ENCODE measurements at regions not wholly inside any gene's neighbourhood (a gene's known extent, or its start where the extent isn't known, plus 50 kb on each side); places are given as distances from the start of the nearest gene placed in this dataset.
"Not testable (repeated sequence)": the region's sequence is repeated elsewhere in the genome, so short reads cannot be mapped to it uniquely, and the experiment has no call there.

DNA sequence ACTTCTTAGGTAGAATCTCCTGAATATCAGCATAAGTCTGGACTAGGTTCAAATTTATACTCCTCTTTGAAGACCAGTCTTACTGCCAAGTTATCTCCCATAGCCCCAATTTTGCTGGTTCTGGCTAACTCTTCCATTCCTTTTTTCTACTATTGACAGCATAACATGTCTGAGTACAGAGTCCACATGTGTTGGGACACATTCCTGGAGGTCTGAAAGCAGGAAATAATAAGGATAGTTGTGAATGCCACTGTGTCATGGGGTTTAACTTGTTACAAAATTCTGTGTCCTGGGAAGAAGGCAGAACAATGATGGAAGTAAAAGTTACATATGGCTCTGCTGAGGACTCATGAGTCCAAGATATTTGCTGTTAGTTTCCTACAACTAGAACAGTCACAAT lies 57.4 kb upstream of the ZBTB20 start:
- DNase-seq = no peak

DNA sequence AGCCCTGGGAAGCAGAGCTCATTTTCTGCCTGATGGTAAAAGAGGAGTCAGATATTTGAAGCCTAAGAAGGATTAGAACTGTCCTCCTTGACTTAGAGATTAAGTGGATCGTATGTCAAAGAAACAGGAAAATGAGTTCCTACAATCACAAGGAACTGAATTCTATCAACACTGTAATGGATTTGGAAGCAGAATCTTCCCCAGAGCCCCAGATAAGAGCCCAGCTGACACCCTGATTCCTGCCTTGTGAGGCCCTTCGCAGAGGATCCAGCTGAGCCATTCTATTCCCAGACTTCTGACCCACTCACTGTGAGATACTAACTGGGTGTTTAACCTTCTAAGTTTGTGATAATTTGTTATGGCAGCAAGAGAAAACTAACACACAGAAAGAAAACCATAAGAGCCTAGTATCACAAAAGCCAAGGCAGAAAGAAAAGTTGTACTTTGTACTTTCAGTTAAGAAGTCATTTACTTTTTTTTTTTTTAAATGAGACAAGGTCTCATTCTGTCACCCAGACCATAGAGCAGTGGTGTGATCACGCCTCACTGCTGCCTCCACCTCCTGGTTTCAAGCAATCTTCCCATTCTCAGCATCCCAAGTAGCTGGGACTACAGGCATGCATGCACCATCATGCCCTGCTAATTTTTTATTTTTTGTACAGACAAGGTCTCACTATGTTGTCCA lies 61.1 kb upstream of the ZBTB20 start:
- no peak for DNase-seq

DNA sequence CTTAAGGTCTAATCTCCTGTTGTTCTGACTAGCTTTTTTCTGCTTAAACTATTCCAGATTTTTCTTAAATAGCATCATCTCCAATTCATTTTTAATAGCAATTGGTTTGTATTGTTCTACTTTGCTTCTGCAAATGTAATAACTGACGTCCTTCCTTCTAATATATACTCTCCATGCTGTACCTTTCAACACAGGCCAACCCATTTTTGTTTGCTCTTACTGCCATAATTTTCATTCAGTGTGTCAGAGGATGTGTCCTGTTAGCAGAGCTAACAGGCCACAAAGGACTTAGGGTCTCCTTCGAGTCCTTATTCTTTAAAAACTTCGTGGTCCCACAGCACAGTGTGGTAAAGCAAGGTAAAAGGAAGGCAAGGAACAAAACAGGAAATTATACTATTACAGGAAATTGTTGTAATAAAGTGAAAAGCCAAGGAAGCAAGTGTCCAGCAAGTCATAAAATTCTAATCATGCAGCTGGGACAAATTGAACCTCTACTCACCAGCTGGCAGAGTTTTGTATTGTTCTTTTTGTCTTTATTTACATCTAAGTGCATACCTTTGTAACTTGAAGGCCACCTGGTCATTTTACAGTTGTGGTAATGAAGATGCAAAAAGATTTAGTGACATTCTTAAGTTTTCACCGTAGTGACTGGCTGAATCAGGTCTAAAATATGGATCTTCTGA lies 64.9 kb upstream of the ZBTB20 start:
- no peak for DNase-seq

DNA sequence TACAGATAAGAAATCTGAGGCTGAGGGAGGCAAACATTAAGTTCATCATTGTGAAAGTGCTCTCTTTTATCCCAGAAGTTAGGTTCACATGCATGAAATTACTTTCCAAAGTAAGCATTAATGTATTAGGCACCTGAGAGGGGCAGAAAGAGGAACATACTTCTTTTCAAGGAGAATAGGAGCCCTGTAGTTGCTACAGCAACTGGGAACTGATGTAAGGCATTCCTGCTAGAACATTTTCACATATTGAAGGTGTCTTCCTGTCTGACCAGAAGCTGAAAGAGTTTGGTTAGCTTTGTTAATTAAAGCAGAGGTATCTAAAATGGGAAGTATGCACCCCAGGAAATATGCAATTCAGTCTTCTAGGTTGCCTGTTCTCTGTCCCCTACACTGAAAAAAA lies 65.5 kb upstream of the ZBTB20 start:
- no peak for DNase-seq

DNA sequence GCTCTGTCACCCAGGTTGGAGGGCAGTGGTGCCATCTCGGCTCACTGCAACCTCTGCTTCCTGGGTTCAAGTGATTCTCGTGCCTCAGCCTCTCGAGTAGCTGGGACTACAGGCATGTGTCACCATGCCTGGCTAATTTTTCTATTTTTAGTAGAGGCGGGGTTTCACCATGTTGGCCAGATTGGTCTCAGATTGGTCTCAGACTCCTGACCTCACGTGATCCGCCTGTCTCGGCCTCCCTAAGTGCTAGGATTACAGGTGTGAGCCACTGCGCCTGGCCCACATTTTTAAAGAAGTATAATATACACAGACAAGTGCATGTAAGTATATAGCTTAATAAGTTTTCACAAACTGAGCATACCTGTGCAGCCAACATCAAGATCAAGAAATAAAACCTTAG lies 66.0 kb upstream of the ZBTB20 start:
- not testable (repeated sequence) for DNase-seq

DNA sequence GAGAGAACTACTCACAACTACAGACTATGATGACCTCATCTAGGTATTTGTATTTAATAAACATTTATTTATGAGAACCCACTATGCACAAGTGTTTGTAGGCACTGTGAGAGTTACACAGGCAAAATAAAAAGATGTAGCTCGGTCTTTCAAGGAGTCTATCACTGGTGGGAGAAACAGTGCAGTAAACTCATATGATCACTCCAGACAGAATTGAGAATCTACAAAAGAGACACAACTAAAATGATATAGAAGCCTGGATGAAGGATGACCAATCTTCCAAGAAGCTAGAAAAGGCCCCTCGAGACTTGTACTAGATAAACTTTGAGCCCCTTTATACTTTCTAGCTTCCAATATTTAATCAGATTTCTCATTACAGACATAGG lies 70.2 kb upstream of the ZBTB20 start:
- no peak for DNase-seq

DNA sequence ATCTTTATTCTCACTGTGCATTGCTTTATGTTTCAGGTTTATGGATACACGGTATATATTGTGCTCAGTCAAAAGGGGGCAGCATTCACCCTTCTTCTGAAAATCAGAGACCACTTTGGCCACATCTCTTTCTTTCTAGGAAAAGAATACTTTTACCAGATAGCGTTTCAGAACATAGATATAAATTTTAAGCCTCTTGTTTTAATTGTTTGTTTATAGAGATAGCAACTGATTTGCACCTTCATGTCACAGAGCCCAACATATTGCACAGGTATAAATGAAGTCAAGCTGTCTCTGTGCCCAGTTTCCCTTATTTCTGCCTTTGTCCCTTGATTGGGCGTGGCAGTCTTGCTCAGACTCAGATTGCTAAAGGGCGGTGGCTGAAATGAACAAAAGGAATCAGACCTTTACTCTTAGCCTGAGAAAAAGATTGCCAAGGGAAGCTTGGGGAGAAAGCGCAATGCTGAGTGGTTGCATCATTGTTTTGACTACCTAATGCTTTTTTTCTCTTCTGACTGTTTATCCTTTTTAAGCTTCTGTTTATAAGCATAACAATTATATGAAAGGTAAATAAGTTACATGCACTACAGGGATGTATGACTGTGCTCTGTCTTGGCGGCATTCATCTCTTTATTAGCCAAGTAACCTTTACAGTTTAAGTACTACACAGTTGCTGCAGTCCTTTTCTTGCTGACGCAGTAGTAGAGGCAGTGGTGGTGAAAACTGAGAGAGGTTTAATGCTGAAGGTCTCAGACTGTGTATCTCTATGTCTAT lies 70.8 kb upstream of the ZBTB20 start:
- peak in 2 of 14 donors; percentile 2 to 26 for DNase-seq

DNA sequence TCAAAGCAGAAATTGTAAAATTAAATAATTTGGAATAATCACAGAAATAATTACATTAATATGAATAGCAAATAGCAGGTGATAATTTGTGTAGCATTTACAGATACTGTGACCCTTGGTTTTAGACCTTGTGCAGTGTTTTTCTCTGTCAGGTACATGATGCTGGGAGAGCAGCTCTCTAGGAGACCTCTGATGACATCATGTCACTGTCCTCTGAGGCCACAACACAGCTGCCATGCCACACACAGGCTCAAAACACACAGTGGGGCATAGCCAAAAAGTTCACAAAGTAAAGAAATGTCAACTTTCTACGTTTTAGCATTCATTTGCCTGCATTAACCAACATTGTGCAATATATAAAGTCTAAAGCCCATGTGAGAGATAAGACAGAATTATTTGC lies 71.8 kb upstream of the ZBTB20 start:
- DNase-seq = no peak

DNA sequence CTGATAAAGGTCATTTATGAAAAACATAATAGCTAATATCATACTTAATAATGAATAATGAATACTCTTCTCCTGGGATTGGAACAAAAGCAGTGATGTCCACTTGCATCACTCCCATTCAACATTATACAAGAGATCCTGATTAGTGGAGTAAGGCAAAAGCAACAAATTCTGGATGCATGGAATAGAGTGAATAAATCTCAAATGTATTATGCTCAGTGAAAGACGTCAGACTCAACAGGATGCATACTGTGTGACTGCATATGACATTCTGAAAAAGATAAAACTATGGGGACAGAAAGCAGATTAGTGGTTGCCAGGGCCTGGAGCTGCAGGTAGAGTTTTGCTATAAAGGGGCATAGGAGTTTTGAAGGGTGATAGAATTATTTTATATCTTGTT lies 77.6 kb upstream of the ZBTB20 start:
- DNase-seq = no peak

DNA sequence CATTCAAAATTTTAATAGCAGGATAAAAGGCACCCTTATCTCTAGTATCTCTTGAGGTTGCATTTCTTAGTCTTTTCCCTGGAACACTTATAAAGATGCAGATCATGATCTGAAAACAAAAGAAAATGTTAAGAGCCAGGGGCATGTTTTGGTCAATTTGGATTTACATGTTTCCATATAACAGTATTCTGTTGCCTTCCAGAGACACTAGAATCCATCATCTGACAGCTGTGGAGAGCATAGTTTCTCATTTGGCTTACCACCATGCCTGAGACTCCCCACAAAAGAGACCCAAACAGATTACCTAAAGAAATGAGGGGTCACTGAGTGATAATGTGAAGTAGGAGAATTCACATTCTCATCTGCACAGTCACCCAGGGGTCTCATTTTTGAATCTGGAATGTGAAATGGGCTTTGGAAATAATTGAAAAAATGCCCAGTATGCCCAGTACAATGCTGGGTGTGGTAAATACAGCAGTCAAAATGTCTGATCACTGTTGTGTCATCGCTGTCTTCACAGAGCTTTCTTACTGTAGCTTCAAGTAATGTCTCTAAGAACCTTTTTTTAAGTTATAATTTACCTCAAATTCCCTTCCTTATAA lies 79.9 kb upstream of the ZBTB20 start:
- no peak for DNase-seq

DNA sequence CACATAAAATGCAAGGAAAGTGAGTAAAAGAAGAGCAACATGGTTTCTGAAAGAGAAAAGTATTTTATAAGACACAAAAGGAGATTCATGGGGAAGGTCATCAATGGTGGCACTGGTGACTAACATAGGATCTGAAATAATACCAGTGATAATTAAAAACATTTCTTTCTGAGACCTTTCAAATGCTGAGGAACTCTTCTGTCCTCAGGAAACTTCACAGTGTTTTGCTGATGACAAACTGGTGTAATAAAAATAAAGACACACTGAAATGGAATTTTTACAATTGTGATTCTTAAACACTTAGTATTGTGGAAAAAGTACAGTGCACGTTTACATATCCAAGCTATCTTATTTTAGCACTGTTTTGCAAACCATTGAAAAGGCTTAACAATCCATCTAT lies 80.4 kb upstream of the ZBTB20 start:
- no peak for DNase-seq

DNA sequence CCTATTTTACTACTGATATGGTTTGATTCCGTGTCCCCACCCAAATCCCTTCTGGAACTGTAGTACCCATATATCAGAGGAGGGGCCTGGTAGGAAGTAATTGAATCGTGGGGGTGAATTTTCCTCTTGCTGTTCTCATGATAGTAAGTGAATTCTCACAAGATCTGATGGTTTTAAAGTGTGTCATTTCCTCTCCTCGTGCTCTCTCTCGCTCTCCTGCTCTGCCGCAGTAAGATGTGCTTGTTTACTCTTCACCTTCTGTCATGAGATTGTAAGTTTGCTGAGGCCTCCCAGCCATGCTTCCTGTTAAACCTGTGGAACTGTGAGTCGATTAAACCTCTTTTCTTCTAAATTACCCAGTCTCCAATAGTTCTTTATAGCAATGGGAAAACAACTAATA lies 81.2 kb upstream of the ZBTB20 start:
- DNase-seq = no peak

DNA sequence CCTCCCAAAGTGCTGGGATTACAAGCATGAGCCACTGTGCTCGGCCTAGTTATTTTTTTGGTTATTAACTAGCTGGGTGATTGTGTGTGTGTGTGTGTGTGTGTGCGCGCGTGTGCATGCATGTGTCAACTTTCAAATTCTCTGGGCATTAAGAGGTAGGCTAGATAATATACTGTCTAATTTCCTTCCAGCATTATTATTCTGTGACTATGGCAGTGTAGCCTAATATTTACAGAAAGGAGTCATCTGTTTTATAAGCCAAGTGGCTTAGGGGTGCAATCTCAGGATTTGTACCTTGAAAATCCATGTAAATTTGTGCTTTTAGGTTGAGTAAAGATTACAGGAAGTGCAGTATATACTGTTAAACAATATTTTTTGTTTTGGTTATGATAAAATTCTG lies 85.1 kb upstream of the ZBTB20 start:
- DNase-seq = no peak

DNA sequence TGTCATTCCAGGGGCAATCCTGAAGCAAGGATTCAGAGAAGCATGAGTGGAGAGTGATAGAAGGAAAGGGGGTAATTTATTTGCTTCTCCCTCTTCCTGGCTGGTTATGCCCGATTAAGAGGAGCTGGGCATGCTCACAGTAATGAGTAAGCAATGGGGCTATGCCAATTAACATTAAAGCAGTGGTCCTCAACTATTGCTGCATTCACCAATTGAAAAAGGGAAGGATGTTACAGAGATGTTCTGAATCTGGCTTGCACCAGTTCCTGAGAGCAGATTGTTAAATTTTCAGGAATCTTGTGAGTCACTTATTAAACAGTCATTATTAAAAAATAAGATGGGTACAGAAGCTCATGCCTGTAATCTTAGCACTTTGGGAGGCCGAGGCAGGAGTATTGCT lies 85.9 kb upstream of the ZBTB20 start:
- DNase-seq = no peak

DNA sequence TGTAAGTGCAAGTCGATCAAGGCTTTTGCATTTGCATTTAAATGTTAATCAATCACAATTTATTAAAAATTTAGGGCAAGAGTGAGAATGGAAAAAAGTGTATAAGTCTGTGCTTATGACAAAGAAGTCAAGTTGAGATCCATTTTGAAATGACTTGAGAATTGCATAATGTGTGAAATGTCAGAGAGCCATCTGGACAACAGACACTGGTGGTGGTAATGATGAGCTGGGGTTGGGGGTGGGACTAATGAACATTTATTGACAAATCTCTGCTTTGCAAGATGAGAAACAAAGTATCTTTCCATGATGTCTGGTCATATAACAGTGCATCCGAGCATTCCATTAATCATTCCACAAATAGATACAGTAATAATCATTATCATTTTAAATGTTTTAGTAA lies 89.4 kb upstream of the ZBTB20 start:
- no peak for DNase-seq

DNA sequence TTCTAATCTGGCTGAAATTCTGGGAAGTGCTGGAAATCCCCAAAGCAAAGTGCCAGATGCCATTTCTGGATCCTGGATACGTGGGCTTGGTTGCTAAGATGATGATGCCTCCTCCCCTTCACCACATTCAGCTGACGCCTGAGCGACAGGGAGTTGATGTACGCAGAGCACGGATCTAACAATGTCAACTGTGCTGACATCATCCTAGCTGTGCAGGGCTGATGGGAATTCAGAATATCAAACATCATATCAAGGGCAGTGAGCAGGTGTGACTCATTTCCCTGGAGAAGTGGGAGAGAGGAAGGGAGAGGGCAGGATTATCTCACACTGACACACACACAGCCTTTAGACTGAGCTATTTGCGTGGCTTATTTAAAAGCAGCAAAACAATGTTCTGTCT lies 92.6 kb upstream of the ZBTB20 start:
- peak in 7 of 14 donors; percentile 0 to 64 (median 8) for DNase-seq

DNA sequence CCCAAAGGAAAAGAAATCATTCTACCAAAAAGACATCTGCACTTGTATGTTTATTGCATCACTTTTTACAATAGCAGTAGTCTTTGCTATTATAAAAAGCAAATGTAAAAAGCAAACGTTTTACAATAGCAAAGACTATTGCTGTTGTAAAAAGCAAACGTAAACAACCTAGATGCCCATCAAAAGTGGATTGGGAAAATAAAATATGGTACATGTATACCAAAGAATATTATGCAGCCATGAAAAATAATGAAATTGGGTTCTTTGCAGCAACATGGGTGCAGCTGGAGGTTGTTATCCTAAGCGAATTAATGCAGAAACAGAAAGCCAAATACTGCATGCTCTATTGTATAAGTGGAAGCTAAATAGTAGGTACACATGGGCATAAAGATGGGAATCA lies 97.3 kb upstream of the ZBTB20 start:
- DNase-seq = no peak

DNA sequence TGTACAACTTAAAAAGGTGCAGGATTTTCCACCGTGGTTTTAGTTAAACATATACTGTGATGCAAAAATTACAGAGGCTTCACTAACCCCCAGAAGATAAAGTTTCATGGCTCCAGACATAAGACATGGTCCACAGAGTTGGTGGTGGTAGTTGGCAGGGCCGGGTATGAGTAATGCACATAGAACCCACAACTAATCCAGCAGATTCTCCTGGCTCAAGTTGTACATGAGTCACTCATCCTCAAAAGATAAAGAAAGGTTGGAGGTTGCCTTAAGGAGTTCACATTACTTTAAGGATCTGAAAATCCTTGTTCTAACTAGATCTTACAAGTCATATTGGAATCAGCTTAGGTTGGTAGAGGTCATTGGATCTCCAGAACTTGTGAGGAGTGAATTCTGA lies 98.3 kb upstream of the ZBTB20 start:
- no peak for DNase-seq

DNA sequence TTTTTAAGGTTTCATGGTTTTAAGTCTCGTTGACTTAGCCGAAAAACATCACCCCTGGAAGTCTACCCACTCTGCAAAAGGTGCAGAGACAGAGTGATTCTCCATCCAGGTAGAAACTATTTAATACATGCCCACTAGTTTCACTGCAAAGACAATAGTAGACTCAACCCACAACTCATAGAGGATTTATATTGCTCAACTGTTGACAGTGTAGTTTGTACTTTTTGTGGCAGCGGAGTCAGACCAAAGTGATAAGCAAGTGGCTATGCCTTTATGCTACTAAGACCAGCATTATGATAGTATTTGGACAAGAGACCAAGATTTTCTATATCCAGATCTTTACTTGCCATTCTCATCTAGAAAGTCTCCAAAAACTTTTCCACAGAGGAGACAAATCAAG lies 98.8 kb upstream of the ZBTB20 start:
- no peak for DNase-seq

DNA sequence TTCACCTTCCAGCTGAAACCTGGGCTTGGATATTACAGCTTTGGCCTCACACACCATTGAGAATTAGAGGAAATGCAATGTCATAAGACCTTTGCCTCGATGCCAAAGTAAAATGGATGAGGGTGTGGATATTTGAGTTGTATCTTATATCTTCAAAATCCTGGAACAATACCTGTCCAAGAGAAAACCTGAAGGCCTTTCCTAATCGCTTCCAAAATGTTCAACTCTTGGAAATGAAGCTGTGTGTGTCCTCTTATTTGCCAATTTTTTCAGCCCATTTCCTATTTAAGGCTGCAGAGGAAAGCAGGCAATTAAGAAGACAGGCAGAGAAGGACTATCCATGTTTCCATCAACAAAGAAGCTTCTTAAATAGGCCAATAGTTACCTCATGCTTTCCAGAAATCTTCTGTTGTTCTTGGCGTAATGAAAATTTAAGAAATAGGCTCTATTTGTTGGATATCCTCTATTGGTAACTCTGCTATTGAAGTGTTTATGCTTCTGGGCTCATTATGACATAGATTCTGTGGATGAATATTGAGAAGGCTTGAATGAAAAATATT lies 99.5 kb upstream of the ZBTB20 start:
- DNase-seq = no peak

DNA sequence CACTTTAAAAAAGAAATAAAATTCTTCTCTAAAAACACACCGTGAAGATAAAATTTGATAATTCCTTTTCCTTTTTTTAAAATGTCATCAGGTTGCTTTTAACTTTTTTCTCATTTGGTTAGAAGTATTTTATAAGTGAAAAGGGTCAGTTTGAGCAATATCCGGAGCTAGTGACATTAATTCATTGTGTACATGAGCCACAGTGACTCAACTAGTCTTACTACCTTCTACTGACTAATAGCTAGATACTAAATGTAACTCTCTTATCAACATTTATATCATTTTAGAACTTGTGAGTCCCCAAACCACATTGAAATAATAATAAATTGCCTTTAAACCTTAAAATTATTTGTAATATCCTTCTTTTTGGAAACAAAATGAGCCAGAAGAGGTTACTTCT lies 101.2 kb upstream of the ZBTB20 start:
- no peak for DNase-seq

DNA sequence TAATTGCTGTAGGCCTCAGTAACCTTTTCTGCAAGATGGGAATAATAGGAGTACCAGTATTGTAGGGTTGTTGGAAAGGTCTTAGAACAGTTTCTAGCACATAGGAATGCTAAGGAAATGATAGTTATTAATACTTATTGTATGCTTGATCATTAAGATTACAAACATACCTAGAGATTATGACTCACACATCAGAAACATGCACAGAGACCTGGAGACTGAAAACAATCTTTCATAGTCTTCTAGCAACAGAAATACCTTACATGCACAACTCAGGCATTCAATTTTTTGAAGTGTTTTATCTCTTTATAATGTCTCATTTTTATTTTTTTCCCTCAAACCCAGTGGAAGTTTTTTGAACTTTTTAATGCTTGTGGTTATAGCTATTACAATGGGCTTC lies 104.4 kb upstream of the ZBTB20 start:
- DNase-seq = no peak

DNA sequence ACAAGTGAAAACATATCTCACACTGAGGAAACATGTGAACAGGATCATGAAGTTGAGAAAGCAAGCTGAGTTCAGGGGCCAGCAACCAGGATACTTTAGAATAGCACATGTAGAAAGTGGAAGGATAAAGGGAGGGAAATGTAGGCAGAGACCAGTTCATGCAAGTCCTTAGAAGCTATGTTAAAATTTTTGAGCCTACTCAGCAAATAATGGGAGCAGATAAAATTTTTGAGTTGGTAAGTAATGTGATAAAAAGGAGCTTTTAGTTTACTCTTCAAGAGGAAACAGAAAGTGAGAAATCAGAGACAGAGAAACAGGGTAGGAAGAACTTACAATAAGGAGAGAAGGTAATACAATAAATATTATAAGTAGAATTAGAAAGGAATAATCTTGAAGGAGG lies 105.6 kb upstream of the ZBTB20 start:
- DNase-seq = no peak
